IgD-negative memory B cell (primary cell): ENCODE measurements at regions not wholly inside any gene's neighbourhood (a gene's known extent, or its start where the extent isn't known, plus 50 kb on each side); places are given as distances from the start of the nearest gene placed in this dataset.

Source experiments
- H3K27ac Mint-ChIP-seq, 3 donors: one replicate each; pipeline ENCODE4 v1.8.0; 2020 to 2022; ENCODE audit warnings: mild to moderate bottlenecking in 3 of 3, mixed read lengths in 3 of 3, moderate library complexity in 1 of 3
- H3K27me3 Mint-ChIP-seq: one replicate; pipeline ENCODE4 v1.8.0; 2021; ENCODE audit warnings: mixed read lengths
- H3K36me3 Mint-ChIP-seq: one replicate; pipeline ENCODE4 v1.8.0; 2020; ENCODE audit warnings: mild to moderate bottlenecking, mixed read lengths
- H3K4me1 Mint-ChIP-seq, 3 donors: one replicate each; pipeline ENCODE4 v1.8.0; 2020 to 2022; ENCODE audit warnings: mixed read lengths in 3 of 3, mild to moderate bottlenecking in 1 of 3
- H3K4me3 Mint-ChIP-seq, 4 donors: one replicate each; pipeline ENCODE4 v1.8.0; 2020 to 2022; ENCODE audit warnings: mild to moderate bottlenecking in 4 of 4, mixed read lengths in 4 of 4, moderate library complexity in 3 of 4
- H3K9me3 Mint-ChIP-seq, 3 donors: one replicate each; pipeline ENCODE4 v1.8.0; 2020 to 2021; ENCODE audit warnings: mixed read lengths in 3 of 3, mild to moderate bottlenecking in 1 of 3

DNA sequence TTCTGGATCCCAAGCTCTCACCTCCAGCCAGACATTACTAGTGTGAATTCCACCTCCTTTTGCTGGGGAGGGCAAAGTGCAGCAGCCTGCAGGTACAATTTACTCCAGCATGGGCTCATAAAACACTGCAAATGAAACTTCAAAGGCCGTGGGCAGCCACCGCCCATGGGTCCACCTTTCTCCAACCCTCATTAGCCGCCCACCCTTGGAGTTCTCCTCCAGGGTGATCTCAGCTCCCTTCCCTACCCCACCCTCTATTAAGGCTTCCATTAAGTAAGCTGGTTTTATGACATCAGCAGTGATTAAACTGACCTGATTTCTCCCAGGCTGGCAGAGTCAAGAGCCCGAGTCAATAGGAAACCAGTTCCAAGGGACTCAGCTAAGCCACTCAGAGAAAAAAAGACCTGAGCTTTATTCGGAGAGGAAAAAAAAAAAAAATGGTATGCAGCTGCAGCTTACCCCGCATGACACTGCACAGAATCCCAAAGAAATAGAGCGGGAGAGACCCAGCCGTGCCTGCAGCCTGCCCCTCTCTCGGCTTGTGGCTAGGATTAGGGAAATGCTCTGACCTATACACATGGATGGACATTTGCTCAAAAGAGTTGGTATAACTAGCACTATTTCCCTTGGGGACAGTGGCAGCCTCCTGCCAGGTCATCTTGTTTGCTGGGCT, 319.6 kb downstream of the PTTG2 start:
- H3K27ac Mint-ChIP-seq, result no peak overlapping the region
- no peak overlapping the region for H3K4me3 Mint-ChIP-seq
- H3K27me3 Mint-ChIP-seq, result no peaks in the 10 kb centered on the region
- no peaks in the 10 kb centered on the region for H3K4me1 Mint-ChIP-seq
- peaks cover 0 to 7% (median 0%) of the 10 kb centered on the region in 3 donors for H3K9me3 Mint-ChIP-seq
- H3K36me3 Mint-ChIP-seq, result peaks cover 4% of the 10 kb centered on the region

DNA sequence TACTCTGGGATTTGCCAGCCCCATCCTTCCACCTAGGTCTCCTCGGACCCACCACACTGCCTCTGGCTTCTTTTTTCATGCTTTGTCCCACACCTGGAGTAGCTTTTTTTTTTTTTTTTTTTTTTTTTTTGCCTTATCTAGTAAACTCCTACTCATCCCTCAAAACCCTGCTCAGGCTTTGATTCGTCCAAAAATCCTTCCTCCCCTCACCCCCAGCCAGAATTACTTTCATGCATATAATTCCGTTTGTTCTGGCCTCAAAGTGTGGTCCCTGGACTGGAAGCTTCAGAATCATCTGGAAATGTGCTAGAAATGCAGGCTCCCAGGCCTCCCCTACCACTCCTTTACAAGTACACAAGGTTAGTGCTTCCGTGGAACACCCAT, 320.1 kb downstream of the PTTG2 start:
- Mint-ChIP-seq H3K4me3 (no peak overlapping the region), H3K4me1 (no peaks in the 10 kb centered on the region), H3K36me3 (peaks cover 4% of the 10 kb centered on the region), H3K9me3 (peaks cover 0 to 7% (median 0%) of the 10 kb centered on the region in 3 donors), H3K27ac (no peak overlapping the region), H3K27me3 (no peaks in the 10 kb centered on the region)

DNA sequence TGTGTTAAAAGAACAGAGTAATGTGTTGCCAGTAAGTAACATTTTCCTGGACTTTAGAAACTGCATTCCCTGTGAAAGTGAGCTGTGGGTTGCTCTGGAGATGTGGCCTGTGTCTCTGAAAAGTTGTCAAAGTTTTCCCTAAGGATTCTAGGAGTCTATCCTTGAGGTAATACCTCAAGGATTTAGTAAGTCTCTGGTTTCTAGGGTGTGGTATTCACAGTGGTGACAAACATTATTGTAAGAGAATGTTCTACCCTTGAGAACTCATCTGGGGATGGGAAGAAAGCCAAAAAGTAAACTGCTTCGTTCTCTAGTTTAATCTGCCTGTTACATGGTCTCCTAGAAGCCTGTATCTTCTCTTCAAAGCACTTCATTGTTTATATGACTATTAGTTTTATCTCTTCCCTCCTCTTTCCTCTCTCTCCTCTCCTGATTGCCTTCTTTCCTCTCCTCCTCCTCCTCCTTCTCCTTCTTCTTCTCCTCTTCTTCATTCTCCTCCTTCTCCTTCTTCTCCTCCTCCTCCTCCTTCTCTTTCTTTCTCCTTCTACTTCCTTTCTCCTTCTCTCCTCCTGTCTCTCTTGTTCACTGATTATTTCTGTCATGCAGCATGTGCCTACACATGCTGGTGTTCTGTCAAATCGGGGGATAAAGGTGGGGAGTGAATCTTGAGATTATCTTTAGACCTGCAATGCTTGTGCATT, 321.3 kb downstream of the PTTG2 start:
- Mint-ChIP-seq H3K27ac (no peak overlapping the region), H3K9me3 (peaks cover 0 to 7% (median 0%) of the 10 kb centered on the region in 3 donors), H3K4me1 (no peaks in the 10 kb centered on the region)

DNA sequence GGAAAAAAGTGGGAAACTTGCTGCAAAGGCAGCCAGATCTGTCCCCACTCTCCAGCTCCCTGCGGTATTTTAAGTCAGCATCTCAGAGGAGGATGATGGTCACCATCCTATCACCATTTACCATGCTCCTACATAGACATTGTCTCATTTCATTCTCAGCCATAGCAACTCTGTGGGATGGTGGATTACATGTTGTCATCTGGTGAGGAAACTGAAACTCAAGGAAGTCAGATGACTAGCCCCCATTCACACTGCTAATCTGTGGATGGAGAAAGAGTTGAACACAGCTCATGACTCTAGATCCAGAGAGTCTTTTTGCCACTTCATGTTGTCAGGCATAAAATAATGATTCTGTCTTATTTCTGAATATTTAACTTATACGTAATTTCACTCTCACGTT, 323.5 kb downstream of the PTTG2 start:
- Mint-ChIP-seq H3K9me3 (peaks cover 0 to 5% (median 0%) of the 10 kb centered on the region in 3 donors), H3K36me3 (no peaks in the 10 kb centered on the region), H3K4me3 (no peak overlapping the region), H3K4me1 (no peaks in the 10 kb centered on the region), H3K27me3 (no peaks in the 10 kb centered on the region), H3K27ac (no peak overlapping the region)

More for the DNA sequence above, 321.3 kb downstream of the PTTG2 start:
- H3K36me3 Mint-ChIP-seq, result peaks cover 4% of the 10 kb centered on the region
- H3K27me3 Mint-ChIP-seq, result no peaks in the 10 kb centered on the region
- no peak overlapping the region for H3K4me3 Mint-ChIP-seq

DNA sequence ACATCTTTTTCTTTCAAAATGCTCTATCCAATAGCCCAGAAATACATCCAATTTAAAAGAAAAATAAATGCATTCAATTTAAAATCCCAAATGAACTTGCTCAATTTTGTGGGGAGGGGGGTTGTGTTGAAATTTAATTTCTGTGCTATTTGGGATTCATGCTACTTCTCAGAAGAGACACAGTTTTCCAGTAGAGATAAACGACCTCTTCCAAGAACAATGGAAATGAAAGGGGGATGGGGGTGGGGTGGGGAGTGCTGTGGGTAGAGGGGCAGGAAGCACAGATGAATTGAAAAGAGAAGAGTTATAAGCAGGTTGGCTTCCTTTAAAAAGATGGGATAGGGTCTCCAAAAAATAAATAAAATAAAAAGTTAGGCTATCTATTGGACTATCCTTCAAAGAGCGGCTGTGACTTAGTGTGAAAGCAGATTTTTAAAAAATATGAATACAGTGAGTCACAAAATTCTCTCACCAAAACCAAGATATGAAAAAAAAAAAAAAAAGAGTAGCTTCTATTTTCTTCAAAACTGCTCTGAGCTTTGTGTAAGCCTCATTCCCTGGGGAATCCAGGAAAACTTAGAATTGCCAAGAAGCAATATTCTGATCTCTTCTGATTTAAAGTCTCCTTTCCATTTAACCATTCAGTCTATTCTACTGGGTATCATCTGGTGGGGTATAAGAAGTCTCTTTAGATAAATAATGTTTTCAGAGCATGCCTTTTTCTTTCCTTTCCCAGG, 324.3 kb downstream of the PTTG2 start:
- Mint-ChIP-seq H3K36me3 (no peaks in the 10 kb centered on the region), H3K27ac (peak overlapping the region in 1 of 3 donors; percentile 23), H3K4me3 (no peak overlapping the region), H3K27me3 (no peaks in the 10 kb centered on the region), H3K4me1 (no peaks in the 10 kb centered on the region), H3K9me3 (peaks cover 0 to 5% (median 0%) of the 10 kb centered on the region in 3 donors)

DNA sequence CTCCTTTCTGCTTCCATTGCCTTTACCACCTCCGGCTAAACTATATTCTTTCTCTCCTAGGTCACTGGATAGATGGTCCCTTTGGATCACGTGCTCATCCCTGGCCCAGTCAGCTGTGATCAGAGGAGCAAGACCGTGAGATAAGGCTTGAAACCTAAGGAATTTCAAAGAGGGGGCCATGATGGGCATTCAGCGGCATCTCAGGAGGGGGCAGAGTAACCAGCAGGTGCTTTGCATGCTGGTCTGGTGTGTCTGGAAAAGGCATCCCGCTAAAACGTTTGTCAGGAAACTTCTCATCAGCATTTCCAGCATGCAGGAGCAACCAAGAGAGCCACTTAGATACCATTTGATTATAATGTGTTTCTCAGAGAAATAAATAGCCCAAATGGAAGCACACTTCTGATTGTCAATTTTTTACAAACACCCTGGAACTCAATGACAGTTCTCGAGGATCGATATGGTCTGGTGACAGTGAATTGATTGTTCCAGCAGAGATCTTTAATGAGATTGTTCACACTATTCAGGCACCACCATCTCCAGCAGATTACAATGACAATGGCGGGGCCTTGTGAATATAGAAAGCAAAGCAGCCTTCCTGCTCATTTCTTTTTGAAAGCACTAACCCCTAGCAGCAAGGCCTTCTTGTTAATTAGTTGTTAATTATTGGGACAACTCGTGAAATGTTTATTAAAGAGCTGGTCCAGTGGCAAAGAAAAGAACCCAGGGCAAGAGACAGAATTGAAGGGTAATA, 327.1 kb downstream of the PTTG2 start:
- Mint-ChIP-seq H3K4me1 (no peaks in the 10 kb centered on the region), H3K36me3 (no peaks in the 10 kb centered on the region), H3K27ac (no peak overlapping the region), H3K9me3 (no peaks in the 10 kb centered on the region), H3K4me3 (no peak overlapping the region), H3K27me3 (peaks cover 2% of the 10 kb centered on the region)

DNA sequence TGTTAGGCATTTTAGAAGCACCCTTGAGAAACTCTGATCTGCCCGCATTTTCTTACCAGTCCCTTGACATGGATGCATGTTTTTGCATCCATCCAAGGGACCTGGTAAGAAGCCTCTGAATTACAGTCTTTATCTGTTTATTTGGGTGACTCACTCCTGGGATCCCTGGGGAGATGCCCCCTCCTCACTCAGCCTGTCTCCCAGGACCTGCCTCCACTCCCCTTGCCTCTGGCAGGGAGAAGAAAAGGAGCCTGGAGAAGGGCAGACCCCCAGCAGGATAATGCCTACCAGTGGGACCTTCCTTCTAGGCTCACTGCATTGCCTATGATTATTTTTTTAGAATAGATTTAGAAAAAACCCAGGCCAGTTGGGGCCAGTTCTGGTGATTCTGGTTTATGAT, 329.4 kb downstream of the PTTG2 start:
- Mint-ChIP-seq H3K27ac (no peak overlapping the region), H3K4me3 (no peak overlapping the region), H3K4me1 (no peaks in the 10 kb centered on the region), H3K9me3 (peaks cover 7 to 15% (median 13%) of the 10 kb centered on the region in 3 donors), H3K36me3 (peaks cover 2% of the 10 kb centered on the region), H3K27me3 (peaks cover 4% of the 10 kb centered on the region)

DNA sequence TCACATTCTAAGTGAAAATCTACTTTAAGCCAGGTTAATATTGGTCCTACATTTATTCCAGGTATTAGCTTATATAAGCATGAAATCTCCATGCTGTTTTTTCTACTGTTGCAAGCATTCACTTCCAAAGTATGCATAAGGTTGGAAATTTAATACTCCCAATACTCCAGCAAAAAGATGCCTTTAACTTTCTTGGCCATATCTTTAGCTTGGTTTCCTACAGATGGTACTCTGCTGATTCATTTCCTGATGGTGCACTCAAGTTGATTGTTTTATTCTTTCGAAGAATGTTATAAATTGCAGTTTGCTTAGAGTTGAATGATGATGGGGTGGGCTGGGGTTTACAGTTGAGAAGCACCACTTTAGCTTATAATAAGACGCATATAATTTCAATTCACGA, 330.2 kb downstream of the PTTG2 start:
- peaks cover 2% of the 10 kb centered on the region for H3K36me3 Mint-ChIP-seq
- H3K27ac Mint-ChIP-seq, result no peak overlapping the region

DNA sequence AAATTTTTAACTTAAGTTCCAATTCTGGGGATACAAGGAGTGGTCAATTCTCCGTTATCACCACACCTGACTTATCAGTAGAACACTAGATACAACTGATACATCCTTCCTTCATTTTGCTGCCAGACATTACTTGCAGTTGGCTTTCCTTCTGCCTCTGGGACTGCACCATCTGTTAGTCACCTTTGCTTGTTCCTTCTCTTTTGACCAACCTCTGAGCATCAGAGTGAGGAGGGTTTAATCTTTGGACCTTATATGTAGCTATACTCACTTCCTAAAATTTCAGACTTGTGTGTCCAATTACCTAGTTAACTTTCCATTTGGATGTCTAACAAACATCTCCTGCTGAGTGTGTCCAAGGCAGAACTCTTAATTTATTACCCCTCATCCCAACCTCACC, 330.7 kb downstream of the PTTG2 start:
- Mint-ChIP-seq H3K27ac (no peak overlapping the region), H3K36me3 (peaks cover 2% of the 10 kb centered on the region)

More for the DNA sequence above, 330.2 kb downstream of the PTTG2 start:
- no peaks in the 10 kb centered on the region for H3K4me1 Mint-ChIP-seq
- H3K27me3 Mint-ChIP-seq, result peaks cover 4% of the 10 kb centered on the region
- H3K4me3 Mint-ChIP-seq, result no peak overlapping the region
- H3K9me3 Mint-ChIP-seq, result peaks cover 8 to 15% (median 15%) of the 10 kb centered on the region in 3 donors

DNA sequence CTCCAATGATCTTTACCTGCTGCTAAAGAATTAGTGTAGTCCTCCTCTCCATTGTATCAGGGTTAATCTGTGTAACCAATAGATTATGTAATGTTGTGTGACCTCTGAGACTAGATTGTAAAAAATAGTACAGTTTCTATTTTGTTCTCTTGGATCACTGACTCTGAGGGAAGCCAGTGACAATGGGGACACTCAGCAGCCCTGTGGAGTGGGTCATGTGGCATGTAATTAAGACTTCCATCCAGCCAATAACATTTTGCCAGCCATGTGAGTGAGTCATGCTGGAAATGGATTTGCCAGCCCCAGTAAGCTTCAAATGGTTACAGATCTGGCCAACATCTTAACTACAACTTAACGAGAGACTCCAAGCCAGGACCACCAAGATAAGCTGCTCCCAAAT, 332.3 kb downstream of the PTTG2 start:
- no peak overlapping the region for H3K27ac Mint-ChIP-seq
- peaks cover 2% of the 10 kb centered on the region for H3K36me3 Mint-ChIP-seq
- H3K4me1 Mint-ChIP-seq, result no peaks in the 10 kb centered on the region
- peaks cover 4% of the 10 kb centered on the region for H3K27me3 Mint-ChIP-seq
- no peak overlapping the region for H3K4me3 Mint-ChIP-seq
- peaks cover 8 to 22% (median 20%) of the 10 kb centered on the region in 3 donors for H3K9me3 Mint-ChIP-seq

More for the DNA sequence above, 330.7 kb downstream of the PTTG2 start:
- Mint-ChIP-seq H3K4me3 (no peak overlapping the region), H3K4me1 (no peaks in the 10 kb centered on the region), H3K9me3 (peaks cover 8 to 15% (median 15%) of the 10 kb centered on the region in 3 donors), H3K27me3 (peaks cover 4% of the 10 kb centered on the region)

DNA sequence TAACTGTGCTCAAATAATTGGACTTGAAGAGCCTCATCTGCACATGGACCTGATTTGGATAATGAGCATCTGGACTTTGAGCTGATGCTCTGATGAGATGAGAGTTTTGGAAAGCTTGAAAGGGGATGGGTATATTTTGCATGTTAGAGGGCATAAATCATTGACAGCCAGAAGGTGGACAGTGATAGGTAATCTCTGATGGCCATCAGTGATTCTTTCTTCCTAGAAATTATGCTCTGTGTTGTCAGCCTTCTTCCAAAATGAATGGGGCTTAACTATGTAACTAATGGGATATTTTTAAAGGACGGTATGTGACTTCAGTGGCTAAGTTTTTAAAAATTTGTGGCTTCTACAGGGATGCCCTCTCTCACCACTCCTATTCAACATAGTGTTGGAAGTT, 334.0 kb downstream of the PTTG2 start:
- H3K36me3 Mint-ChIP-seq, result peaks cover 4% of the 10 kb centered on the region
- H3K4me3 Mint-ChIP-seq, result no peak overlapping the region
- H3K9me3 Mint-ChIP-seq, result peaks cover 16 to 28% (median 23%) of the 10 kb centered on the region in 3 donors
- no peaks in the 10 kb centered on the region for H3K4me1 Mint-ChIP-seq
- H3K27me3 Mint-ChIP-seq, result peaks cover 4% of the 10 kb centered on the region
- H3K27ac Mint-ChIP-seq, result no peak overlapping the region

DNA sequence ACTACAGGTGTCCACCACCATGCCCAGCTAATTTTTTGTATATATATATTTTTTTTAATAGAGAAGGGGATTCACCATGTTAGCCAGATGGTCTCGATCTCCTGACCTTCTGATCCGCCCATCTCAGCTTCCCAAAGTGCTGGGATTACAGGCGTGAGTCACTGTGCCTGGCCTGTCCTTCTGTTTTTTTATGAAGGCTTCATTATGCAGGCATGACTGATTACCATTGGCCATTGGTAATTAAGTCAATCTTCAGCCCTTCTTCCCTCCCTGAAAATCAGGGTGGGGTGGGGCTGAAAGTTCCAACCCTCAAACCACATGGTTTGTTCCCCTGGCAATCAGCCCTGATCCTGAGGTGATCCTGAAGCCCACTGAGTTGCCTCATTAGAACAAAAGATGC, 336.9 kb downstream of the PTTG2 start:
- Mint-ChIP-seq H3K36me3 (peaks cover 4% of the 10 kb centered on the region), H3K27ac (no peak overlapping the region), H3K9me3 (peaks cover 29 to 47% (median 29%) of the 10 kb centered on the region in 3 donors), H3K4me1 (no peaks in the 10 kb centered on the region), H3K4me3 (no peak overlapping the region), H3K27me3 (peaks cover 2% of the 10 kb centered on the region)

DNA sequence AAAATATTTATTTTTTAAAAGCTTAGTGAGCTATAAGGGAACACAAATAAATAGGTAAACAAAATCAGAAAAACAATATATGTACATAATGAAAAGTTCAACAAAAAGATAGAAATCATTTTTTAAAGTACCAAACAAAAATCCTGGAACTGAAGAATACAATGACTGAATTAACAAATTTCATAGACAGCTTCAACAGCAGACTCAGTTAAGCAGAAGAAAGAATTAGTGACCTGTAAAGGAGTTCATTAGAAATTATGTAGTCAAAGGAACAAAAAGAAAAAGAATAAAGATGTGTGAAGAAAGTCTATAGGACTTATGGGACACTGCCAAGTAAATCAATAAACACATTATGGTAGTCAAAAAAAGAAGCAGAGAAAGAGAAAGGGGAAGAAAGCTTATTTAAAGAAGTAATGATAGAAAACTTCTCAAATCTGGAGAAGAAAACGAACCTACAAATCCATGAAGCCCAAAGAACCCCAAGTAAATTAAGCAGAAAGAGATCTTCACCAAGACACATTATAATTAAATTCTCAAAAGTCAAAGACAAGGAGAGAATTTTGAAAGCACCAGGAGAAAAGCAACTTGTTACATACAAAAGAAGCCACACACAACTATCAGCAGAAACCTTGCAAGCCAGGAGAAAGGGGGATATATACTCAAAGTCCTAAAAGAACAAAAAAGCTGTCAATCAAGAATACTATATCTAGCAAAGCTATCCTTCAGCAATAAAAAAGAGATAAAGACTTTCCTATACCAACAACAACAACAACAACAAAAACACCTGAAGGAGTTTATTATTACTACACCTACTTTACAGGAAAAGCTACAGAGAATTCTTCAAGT, 338.9 kb downstream of the PTTG2 start:
- Mint-ChIP-seq H3K9me3 (peaks cover 25 to 43% (median 25%) of the 10 kb centered on the region in 3 donors), H3K36me3 (peaks cover 6% of the 10 kb centered on the region), H3K4me1 (no peaks in the 10 kb centered on the region), H3K4me3 (peak overlapping the region in 2 of 4 donors; percentile 19 to 37), H3K27ac (peak overlapping the region in 1 of 3 donors; percentile 45), H3K27me3 (peaks cover under 1% of the 10 kb centered on the region)

DNA sequence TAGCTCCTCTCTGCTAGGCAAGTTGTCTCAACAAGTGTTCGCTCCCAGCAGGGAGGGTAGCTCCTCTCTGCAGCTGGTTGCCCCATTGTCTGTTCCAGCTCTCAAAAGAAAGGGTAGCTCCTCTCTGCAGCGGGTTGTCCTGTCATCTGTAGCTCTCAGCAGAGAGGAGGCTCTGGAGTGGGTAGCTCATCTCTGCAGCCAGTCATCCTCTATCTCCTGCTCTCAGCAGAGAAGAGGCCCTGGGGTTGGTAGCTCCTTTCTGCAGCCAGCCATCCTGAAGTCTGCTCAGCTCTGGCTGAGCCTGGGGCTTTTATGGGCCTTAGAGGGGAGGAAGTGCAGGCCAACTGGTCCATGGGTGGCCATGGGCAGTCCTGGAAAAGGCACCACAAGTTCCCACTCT, 342.7 kb downstream of the PTTG2 start:
- H3K36me3 Mint-ChIP-seq, result peaks cover 6% of the 10 kb centered on the region
- no peaks in the 10 kb centered on the region for H3K27me3 Mint-ChIP-seq
- H3K9me3 Mint-ChIP-seq, result peaks cover 17 to 31% (median 21%) of the 10 kb centered on the region in 3 donors
- peaks cover 10 to 18% (median 18%) of the 10 kb centered on the region in 3 donors for H3K4me1 Mint-ChIP-seq
- no peak overlapping the region for H3K4me3 Mint-ChIP-seq
- no peak overlapping the region for H3K27ac Mint-ChIP-seq
